GM12878 (cell line): ENCODE measurements at regions not wholly inside any gene's neighbourhood (a gene's known extent, or its start where the extent isn't known, plus 50 kb on each side); places are given as distances from the start of the nearest gene placed in this dataset.

ENCODE experiments used
- ATAC-seq: fragments of 200-7000 bp; cut with Tn5 transposase; 3 replicates; pipeline ENCODE4 v1.9.1; 2020; ENCODE audit warnings: mild to moderate bottlenecking, moderate library complexity
- BruUV-seq: library from RNA; stranded (reverse); fragments of 400-500 nt; replicated peaks from 2 replicates; lab custom pipeline; 2021; lab: Mats Ljungman, UMichigan
- CTCF ChIA-PET: fragments of 300-600 bp; sonication (Branson Sonifier 250); formaldehyde crosslinking; extraction: SDS; loops from one replicate; lab custom pipeline; 2021; ENCODE audit warnings: inconsistent platforms; lab: Yijun Ruan, JAX
- POLR2A ChIA-PET: fragments of 350-600 bp; formaldehyde crosslinking; extraction: SDS; loops from one replicate; lab custom pipeline; 2021; ENCODE audit warnings: inconsistent platforms; lab: Charles Lee
- RAD21 ChIA-PET: fragments of 300-600 bp; sonication (Branson Sonifier 250); formaldehyde crosslinking; loops from one replicate; lab custom pipeline; 2023; ENCODE audit warnings: antibody characterized with exemption; ENCODE audit not compliant: unreplicated experiment; lab: Charles Lee
- SMC1A ChIA-PET: fragments of 300-600 bp; sonication (Branson Sonifier 250); formaldehyde crosslinking; loops from one replicate; lab custom pipeline; 2023; ENCODE audit not compliant: unreplicated experiment, uncharacterized antibody; lab: Charles Lee
- DNase-seq: peaks from one replicate; pipeline ENCODE4 v3.0.0-alpha.2; 2011; ENCODE audit warnings: low read depth, low spot score
- FAIRE-seq: peaks from 3 replicates; lab custom pipeline; 2011; peaks lifted over from hg19 to GRCh38; lab: Jason Lieb, UNC
- H2AFZ ChIP-seq: 2 replicates; pipeline ENCODE4 v1.6.0; 2011; ENCODE audit warnings: low read depth, low read length, control low read depth; ENCODE audit not compliant: control insufficient read depth
- H3K27ac ChIP-seq: 2 replicates; pipeline ENCODE4 v1.5.1; 2011; ENCODE audit warnings: control low read depth; ENCODE audit not compliant: control insufficient read depth, insufficient read depth
- H3K27me3 ChIP-seq, 2 experiments: replicated peaks in 1 of 2; 2 replicates each; pipeline versions ENCODE4 v1.6.0 to v1.6.1; 2011; ENCODE audit warnings: low read length in 1 of 2; ENCODE audit not compliant: control insufficient read depth in 2 of 2, insufficient read depth in 2 of 2
- H3K36me3 ChIP-seq, 2 experiments: 2 replicates each; pipeline ENCODE4 v1.5.1; 2011; ENCODE audit warnings: low read length in 1 of 2; ENCODE audit not compliant: control insufficient read depth in 2 of 2, insufficient read depth in 2 of 2
- H3K4me1 ChIP-seq: 2 replicates; pipeline ENCODE4 v1.6.1; 2011; ENCODE audit warnings: mild to moderate bottlenecking, low read length, moderate library complexity, mixed read lengths; ENCODE audit not compliant: control insufficient read depth, insufficient read depth
- H3K4me2 ChIP-seq: 2 replicates; pipeline ENCODE4 v1.6.0; 2011; ENCODE audit warnings: control low read depth; ENCODE audit not compliant: control insufficient read depth, insufficient read depth
- H3K4me3 ChIP-seq: fragments of 200-600 bp; sonication (generic); 2 replicates; pipeline ENCODE4 v1.5.1; 2016
- H3K79me2 ChIP-seq: 2 replicates; pipeline ENCODE4 v1.6.0; 2011; ENCODE audit warnings: low read length; ENCODE audit not compliant: control insufficient read depth, insufficient read depth
- H3K9ac ChIP-seq: 2 replicates; pipeline ENCODE4 v1.8.0; 2011; ENCODE audit warnings: low read length, control low read depth, mixed read lengths; ENCODE audit not compliant: control insufficient read depth, insufficient read depth
- H3K9me3 ChIP-seq: replicated peaks from 3 replicates; pipeline ENCODE4 v1.5.1; 2011; ENCODE audit warnings: mild to moderate bottlenecking, low read length; ENCODE audit not compliant: control insufficient read depth, insufficient read depth
- H4K20me1 ChIP-seq: 2 replicates; pipeline ENCODE4 v1.6.0; 2011; ENCODE audit not compliant: control insufficient read depth, insufficient read depth
- ATF3 ChIP-seq: IDR thresholded peaks from 2 replicates; pipeline ENCODE4 v1.6.1; 2011; ENCODE audit warnings: low read depth, mild to moderate bottlenecking, low read length, moderate library complexity, borderline replicate concordance; ENCODE audit errors: extremely low read depth
- ESRRA ChIP-seq: IDR thresholded peaks from 2 replicates; pipeline ENCODE4 v1.6.1; 2012; ENCODE audit warnings: mild to moderate bottlenecking, low read length, improper control_type of control experiment
- FOXM1 ChIP-seq: IDR thresholded peaks from 2 replicates; pipeline ENCODE4 v1.6.1; 2012; ENCODE audit warnings: low read depth, mild to moderate bottlenecking, inconsistent platforms, low read length, moderate library complexity
- JUNB ChIP-seq: IDR thresholded peaks from 2 replicates; pipeline ENCODE4 v1.6.1; 2016; ENCODE audit warnings: antibody characterized with exemption, mild to moderate bottlenecking
- NKRF ChIP-seq: fragments of 450-650 bp; conservative IDR thresholded peaks from 2 replicates; pipeline ENCODE4 v1.6.1; 2017; ENCODE audit warnings: mild to moderate bottlenecking, moderate library complexity
- REST ChIP-seq: IDR thresholded peaks from 2 replicates; pipeline ENCODE4 v1.6.1; 2012; ENCODE audit warnings: mild to moderate bottlenecking, low read depth, low read length
- RFX5 ChIP-seq: IDR thresholded peaks from 2 replicates; pipeline ENCODE4 v1.6.1; 2011; ENCODE audit warnings: low read depth, low read length, improper control_type of control experiment
- SREBF1 ChIP-seq: IDR thresholded peaks from 2 replicates; pipeline ENCODE4 v1.6.1; 2012; ENCODE audit warnings: mild to moderate bottlenecking, low read length
- SREBF2 ChIP-seq: IDR thresholded peaks from 2 replicates; pipeline ENCODE4 v1.6.1; 2012; ENCODE audit warnings: mild to moderate bottlenecking, low read length
- TAF1 ChIP-seq: IDR thresholded peaks from 2 replicates; pipeline ENCODE4 v1.6.1; 2011; ENCODE audit warnings: mild to moderate bottlenecking, low read depth, low read length, borderline replicate concordance
- YY1 ChIP-seq: IDR thresholded peaks from 2 replicates; pipeline ENCODE4 v1.6.1; 2011; ENCODE audit warnings: low read depth, mild to moderate bottlenecking, low read length
- ZNF24 ChIP-seq: fragments of 450-650 bp; IDR thresholded peaks from 2 replicates; pipeline ENCODE4 v1.6.1; 2017; ENCODE audit warnings: antibody characterized with exemption, mild to moderate bottlenecking
- ZNF274 ChIP-seq: IDR thresholded peaks from one replicate; pipeline ENCODE4 v1.8.0; 2011; ENCODE audit not compliant: insufficient read length, insufficient read depth
- ZNF622 ChIP-seq: fragments of 450-650 bp; IDR thresholded peaks from 2 replicates; pipeline ENCODE4 v1.6.1; 2017; ENCODE audit warnings: mild to moderate bottlenecking, inconsistent platforms
- WGBS: methylation state at CpG from one replicate; pipeline ENCODE4 v1.1.6; 2016; ENCODE audit warnings: low lambda C conversion rate; ENCODE audit not compliant: insufficient replicate concordance, insufficient coverage; ENCODE audit errors: missing lambda C conversion rate; 5-methylcytosine and 5-hydroxymethylcytosine counted together
- in situ Hi-C: fragments of 300-500 bp; cut with MboI; formaldehyde crosslinking; loops from 9 replicates; pipeline ENCODE4 v1.14.3; 2018; ENCODE audit warnings: mixed read lengths
- intact Hi-C: fragments of 100-400 bp; cut with micrococcal nuclease; formaldehyde crosslinking; loops from one replicate; pipeline ENCODE4 v1.14.2; 2022; ENCODE audit not compliant: unreplicated experiment
- TF ChIP-seq, protein P1 (sequence below): fragments of 450-650 bp; IDR thresholded peaks from 2 replicates; pipeline ENCODE4 v1.6.1; 2017; ENCODE audit warnings: mild to moderate bottlenecking, moderate library complexity

DNA sequence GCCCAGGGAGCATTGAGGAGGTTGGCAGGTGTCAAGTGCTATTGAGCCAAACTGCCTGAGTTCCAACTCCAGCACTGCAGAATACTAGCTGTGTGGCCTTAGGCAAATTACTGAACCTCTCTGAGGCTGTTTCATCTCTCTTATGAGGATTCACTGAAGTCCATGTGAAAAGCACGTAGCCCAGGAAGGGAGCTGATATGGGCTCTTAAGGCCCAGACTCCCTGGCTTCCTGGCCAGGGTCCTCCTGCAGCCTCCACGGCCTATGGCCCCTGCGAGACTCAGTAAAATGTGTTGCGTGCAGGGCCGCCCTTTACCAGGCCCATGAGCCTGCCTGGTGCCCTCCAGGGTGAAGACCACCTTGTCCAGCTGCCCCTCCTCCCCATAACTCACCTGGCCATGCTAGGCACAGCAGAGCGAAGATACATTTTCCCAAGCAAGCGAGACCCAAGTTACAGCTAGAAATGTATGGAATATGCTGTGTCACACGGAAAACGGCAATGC is 133.7 kb upstream of the TNRC6C start (continued):
- no peak for TF ChIP-seq REST

GRCh38 chr17:77825621-77826020 is 132.9 kb upstream of the TNRC6C start:
- ChIA-PET SMC1A (no interaction called here), RAD21 (interaction anchor here (0.9 to 1.5 kb wide), 2 partner anchors 11 to 42 kb away, joined by 3 read pairs; no protein-coding TSS in a partner anchor), CTCF (no interaction called here), POLR2A (no interaction called here)
- 46% methylated on average over 15 of the region's 15 CpGs for WGBS
- no TSS peak for BruUV-seq
- Histone ChIP-seq H4K20me1 (no peaks in the 10 kb centered on the region), H3K4me1 (peaks cover 3% of the 10 kb centered on the region; the same call in 1 of the 2 replicates), H3K27me3 (no peaks in the 10 kb centered on the region), H2AFZ (no peak overlapping the region), H3K79me2 (no peaks in the 10 kb centered on the region), H3K9me3 (no peaks in the 10 kb centered on the region), H3K4me3 (no peak overlapping the region), H3K27ac (no peak overlapping the region), H3K9ac (no peak overlapping the region), H3K4me2 (no peak overlapping the region), H3K36me3 (no peaks in the 10 kb centered on the region)
- no peak for FAIRE-seq
- ATAC-seq, result no peak
- intact Hi-C loops (no loop called here), in situ Hi-C loops (no loop called here)
- DNase-seq, result no peak
- no peak for TF ChIP-seq JUNB
- TF ChIP-seq, protein P1, sequence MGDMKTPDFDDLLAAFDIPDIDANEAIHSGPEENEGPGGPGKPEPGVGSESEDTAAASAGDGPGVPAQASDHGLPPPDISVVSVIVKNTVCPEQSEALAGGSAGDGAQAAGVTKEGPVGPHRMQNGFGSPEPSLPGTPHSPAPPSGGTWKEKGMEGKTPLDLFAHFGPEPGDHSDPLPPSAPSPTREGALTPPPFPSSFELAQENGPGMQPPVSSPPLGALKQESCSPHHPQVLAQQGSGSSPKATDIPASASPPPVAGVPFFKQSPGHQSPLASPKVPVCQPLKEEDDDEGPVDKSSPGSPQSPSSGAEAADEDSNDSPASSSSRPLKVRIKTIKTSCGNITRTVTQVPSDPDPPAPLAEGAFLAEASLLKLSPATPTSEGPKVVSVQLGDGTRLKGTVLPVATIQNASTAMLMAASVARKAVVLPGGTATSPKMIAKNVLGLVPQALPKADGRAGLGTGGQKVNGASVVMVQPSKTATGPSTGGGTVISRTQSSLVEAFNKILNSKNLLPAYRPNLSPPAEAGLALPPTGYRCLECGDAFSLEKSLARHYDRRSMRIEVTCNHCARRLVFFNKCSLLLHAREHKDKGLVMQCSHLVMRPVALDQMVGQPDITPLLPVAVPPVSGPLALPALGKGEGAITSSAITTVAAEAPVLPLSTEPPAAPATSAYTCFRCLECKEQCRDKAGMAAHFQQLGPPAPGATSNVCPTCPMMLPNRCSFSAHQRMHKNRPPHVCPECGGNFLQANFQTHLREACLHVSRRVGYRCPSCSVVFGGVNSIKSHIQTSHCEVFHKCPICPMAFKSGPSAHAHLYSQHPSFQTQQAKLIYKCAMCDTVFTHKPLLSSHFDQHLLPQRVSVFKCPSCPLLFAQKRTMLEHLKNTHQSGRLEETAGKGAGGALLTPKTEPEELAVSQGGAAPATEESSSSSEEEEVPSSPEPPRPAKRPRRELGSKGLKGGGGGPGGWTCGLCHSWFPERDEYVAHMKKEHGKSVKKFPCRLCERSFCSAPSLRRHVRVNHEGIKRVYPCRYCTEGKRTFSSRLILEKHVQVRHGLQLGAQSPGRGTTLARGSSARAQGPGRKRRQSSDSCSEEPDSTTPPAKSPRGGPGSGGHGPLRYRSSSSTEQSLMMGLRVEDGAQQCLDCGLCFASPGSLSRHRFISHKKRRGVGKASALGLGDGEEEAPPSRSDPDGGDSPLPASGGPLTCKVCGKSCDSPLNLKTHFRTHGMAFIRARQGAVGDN, result no peak
- TF ChIP-seq SREBF1, result no peak
- no peak for TF ChIP-seq ZNF24
- TF ChIP-seq ZNF622, result no peak
- TF ChIP-seq SREBF2, result no peak
- no peak for TF ChIP-seq NKRF
- no peak for TF ChIP-seq ESRRA
- no peak for TF ChIP-seq RFX5
- TF ChIP-seq TAF1, result no peak
- no peak for TF ChIP-seq ZNF274
- no peak for TF ChIP-seq FOXM1
- TF ChIP-seq YY1, result no peak
- TF ChIP-seq ATF3, result no peak
